ENCODE measurements at regions not wholly inside any gene's neighbourhood (a gene's known extent, or its start where the extent isn't known, plus 50 kb on each side); places are given as distances from the start of the nearest gene placed in this dataset.

- in situ Hi-C loops (cut with MboI) (no loop called here), intact Hi-C loops (cut with micrococcal nuclease) (no loop called here)
- no peak for DNase-seq (ENCODE audit: extremely low read depth in 1 of 4, low spot score in 3 of 4)
- Histone ChIP-seq H4K20me1 (replicated peaks; ENCODE audit: control insufficient read depth, insufficient read depth, low read length) (no peaks in the 10 kb centered on the region), H3K4me2 (ENCODE audit: insufficient read depth, low read length) (no peak overlapping the region), H2AFZ (ENCODE audit: low read depth, low read length) (no peak overlapping the region), H3K4me3 (no peak overlapping the region), H3K79me2 (ENCODE audit: control insufficient read depth, insufficient read depth, low read length) (no peaks in the 10 kb centered on the region), H3K9me1 (ENCODE audit: control insufficient read depth, insufficient read depth, low read length) (no peaks in the 10 kb centered on the region), H3K9ac (ENCODE audit: insufficient read depth in 1 of 2, low read depth in 2 of 2, low read length in 2 of 2) (no peak overlapping the region), H3K27ac (ENCODE audit: extremely low read depth, low read depth, low read length) (no peak overlapping the region), H3K9me3 (replicated peaks; ENCODE audit: control insufficient read depth, insufficient read depth, low read depth, low read length) (no peaks in the 10 kb centered on the region), H3K36me3 (ENCODE audit: control insufficient read depth, insufficient read depth, low read length) (no peaks in the 10 kb centered on the region), H3K4me1 (replicated peaks in 1 of 2; ENCODE audit: control insufficient read depth in 2 of 2, insufficient read depth in 2 of 2, low read length in 2 of 2) (no peaks in the 10 kb centered on the region), H3K27me3 (ENCODE audit: control insufficient read depth in 2 of 2, insufficient read depth in 2 of 2, low read length in 2 of 2) (peaks cover 3 to 52% of the 10 kb centered on the region in 2 experiments)
- no peak for TF ChIP-seq PTBP1 (IDR thresholded peaks at IDR 0.05; ENCODE audit: low read depth, low read length)
- no peak for TF ChIP-seq CLOCK (CRISPR knock-in tag; IDR thresholded peaks at IDR 0.05; ENCODE audit: borderline replicate concordance)
- TF ChIP-seq DACH1 (IDR thresholded peaks at IDR 0.05; ENCODE audit: partially characterized antibody): no peak
- no peak for TF ChIP-seq NRF1 (conservative IDR thresholded peaks at IDR 0.05 in 1 of 2, IDR thresholded peaks at IDR 0.05 in 1 of 2)
- ChIA-PET CTCF (ENCODE audit: low intra/inter-chr PET ratio) (no interaction called here), POLR2A (no interaction called here)
- 0% methylated on average over 3 of the region's 3 CpGs for WGBS (ENCODE audit: insufficient coverage, low coverage, missing lambda C conversion rate)
- BruUV-seq (replicated peaks): no TSS peak
- FAIRE-seq: no peak
- ATAC-seq: no peak
Observed at GRCh38 chr2:120616261-120616660, 119.4 kb upstream of the GLI2 start.
